B cell (primary cell): ENCODE measurements at regions not wholly inside any gene's neighbourhood (a gene's known extent, or its start where the extent isn't known, plus 50 kb on each side); places are given as distances from the start of the nearest gene placed in this dataset.

Experiments
- ATAC-seq: fragments of 200-7000 bp; cut with Tn5 transposase; one replicate; pipeline ENCODE4 v1.10.0; 2021; ENCODE audit warnings: low read depth, mild to moderate bottlenecking, moderate number of reproducible peaks, moderate library complexity
- CTCF ChIA-PET: fragments of 350-600 bp; sonication (Branson Sonifier 250); formaldehyde crosslinking; loops from one replicate; lab custom pipeline; 2021; ENCODE audit warnings: antibody characterized with exemption, inconsistent platforms; lab: Charles Lee
- POLR2A ChIA-PET: fragments of 350-600 bp; sonication (Branson Sonifier 250); formaldehyde crosslinking; loops from one replicate; lab custom pipeline; 2021; ENCODE audit warnings: antibody characterized with exemption; lab: Charles Lee
- DNase-seq: peaks from one replicate; pipeline ENCODE4 v3.0.0; 2013
- H2AFZ ChIP-seq: 2 replicates; pipeline ENCODE4 v1.6.1; 2012; ENCODE audit warnings: mild to moderate bottlenecking, low read depth, low read length; ENCODE audit not compliant: insufficient read depth, poor library complexity, severe bottlenecking
- H3K27ac ChIP-seq, 2 donors: 1 replicate in 1 of 2; 2 replicates in 1 of 2; pipeline ENCODE4 v1.5.1; 2012 to 2013; ENCODE audit warnings: low read length in 2 of 2, mild to moderate bottlenecking in 2 of 2, moderate library complexity in 1 of 2
- H3K27me3 ChIP-seq, 4 experiments: fragments of 200-600 bp in 1 of 4; sonication (generic) in 1 of 4; replicated peaks in 1 of 4; 1 replicate in 2 of 4; 2 replicates in 2 of 4; pipeline versions ENCODE4 v1.6.1 to v1.7.0; 2013 to 2016; ENCODE audit warnings: low read length in 3 of 4, mild to moderate bottlenecking in 2 of 4, mixed read lengths in 1 of 4, moderate library complexity in 1 of 4; ENCODE audit not compliant: insufficient read depth in 4 of 4, control insufficient read depth in 3 of 4; ENCODE audit errors: control extremely low read depth in 1 of 4
- H3K36me3 ChIP-seq, 2 experiments: replicated peaks in 1 of 2; 1 replicate in 1 of 2; 2 replicates in 1 of 2; pipeline versions ENCODE4 v1.6.1 to v1.7.1; 2013; ENCODE audit warnings: low read length in 1 of 2; ENCODE audit not compliant: insufficient read depth in 2 of 2, control insufficient read depth in 1 of 2; ENCODE audit errors: control extremely low read depth in 1 of 2, extremely low read depth in 1 of 2
- H3K4me1 ChIP-seq, 2 donors: fragments of 200-600 bp in 1 of 2; sonication (generic) in 1 of 2; 1 replicate in 1 of 2; 2 replicates in 1 of 2; pipeline versions ENCODE4 v1.5.1 to v1.6.1; 2013 to 2017; ENCODE audit warnings: low read length in 2 of 2; ENCODE audit not compliant: control insufficient read depth in 2 of 2, insufficient read depth in 2 of 2
- H3K4me2 ChIP-seq: replicated peaks from 2 replicates; pipeline ENCODE3; 2012; ENCODE audit warnings: mild to moderate bottlenecking, low read depth, low read length; ENCODE audit not compliant: poor library complexity, severe bottlenecking
- H3K4me3 ChIP-seq, 5 experiments: fragments of 200-600 bp in 1 of 5; sonication (generic) in 1 of 5; 1 replicate in 3 of 5; 2 replicates in 2 of 5; pipeline versions ENCODE4 v1.5.1 to v1.7.0; 2011 to 2016; ENCODE audit warnings: low read length in 4 of 5, mild to moderate bottlenecking in 4 of 5, low read depth in 2 of 5, control low read depth in 1 of 5, moderate library complexity in 1 of 5; ENCODE audit not compliant: insufficient read depth in 1 of 5; ENCODE audit errors: control extremely low read depth in 1 of 5, extremely low read depth in 1 of 5
- H3K79me2 ChIP-seq: fragments of 200-600 bp; sonication (generic); one replicate; pipeline ENCODE4 v1.6.0; 2016; ENCODE audit warnings: low read length; ENCODE audit not compliant: control insufficient read depth, insufficient read depth
- H3K9ac ChIP-seq: fragments of 200-600 bp; sonication (generic); 2 replicates; pipeline ENCODE4 v1.6.1; 2017; ENCODE audit warnings: mild to moderate bottlenecking, low read length, moderate library complexity
- H3K9me3 ChIP-seq, 3 donors: one replicate each; pipeline versions ENCODE4 v1.6.1 to v1.7.1; 2013; ENCODE audit warnings: low read length in 2 of 3; ENCODE audit not compliant: control insufficient read depth in 2 of 3, insufficient read depth in 1 of 3; ENCODE audit errors: control extremely low read depth in 1 of 3
- H4K20me1 ChIP-seq: 2 replicates; pipeline ENCODE4 v1.6.0; 2012; ENCODE audit warnings: mild to moderate bottlenecking, low read length; ENCODE audit not compliant: insufficient read depth, control insufficient read depth, poor library complexity, severe bottlenecking
- H3K27ac Mint-ChIP-seq: one replicate; pipeline ENCODE4 v1.8.0; 2021; ENCODE audit warnings: mixed read lengths
- H3K27me3 Mint-ChIP-seq: one replicate; pipeline ENCODE4 v1.8.0; 2021; ENCODE audit warnings: mixed read lengths
- H3K4me1 Mint-ChIP-seq: one replicate; pipeline ENCODE4 v1.8.0; 2021; ENCODE audit warnings: mixed read lengths
- H3K4me3 Mint-ChIP-seq: one replicate; pipeline ENCODE4 v1.8.0; 2021; ENCODE audit warnings: mixed read lengths
- H3K9me3 Mint-ChIP-seq: one replicate; pipeline ENCODE4 v1.8.0; 2022; ENCODE audit warnings: mixed read lengths; ENCODE audit not compliant: insufficient read depth
- CTCF ChIP-seq: fragments of 200-600 bp; IDR thresholded peaks from one replicate; pipeline ENCODE4 v1.8.0; 2022; ENCODE audit warnings: antibody characterized with exemption, mild to moderate bottlenecking
- EZH2 ChIP-seq: IDR thresholded peaks from 2 replicates; pipeline ENCODE4 v1.6.1; 2012; ENCODE audit warnings: borderline replicate concordance, low read depth, mild to moderate bottlenecking, moderate library complexity, low read length; ENCODE audit not compliant: insufficient read depth, poor library complexity, severe bottlenecking
- WGBS: methylation state at CpG from one replicate; pipeline ENCODE4 v1.1.5; 2013; ENCODE audit warnings: missing lambda C conversion rate; ENCODE audit not compliant: insufficient coverage; 5-methylcytosine and 5-hydroxymethylcytosine counted together
- intact Hi-C: fragments of 100-400 bp; cut with micrococcal nuclease; formaldehyde crosslinking; loops from one replicate; pipeline ENCODE4 v1.10.0; 2022

- Mint-ChIP-seq H3K9me3 (no peaks in the 10 kb centered on the region), H3K4me3 (no peak overlapping the region), H3K27ac (no peak overlapping the region), H3K4me1 (no peaks in the 10 kb centered on the region), H3K27me3 (peaks cover 31% of the 10 kb centered on the region)
- no peaks in the 10 kb centered on the region for H3K79me2 ChIP-seq
- peaks cover 0 to 3% (median 1%) of the 10 kb centered on the region in 4 experiments for H3K27me3 ChIP-seq
- no peaks in the 10 kb centered on the region for H4K20me1 ChIP-seq
- H3K9me3 ChIP-seq, result no peaks in the 10 kb centered on the region
- no peak overlapping the region for H3K4me2 ChIP-seq
- POLR2A ChIA-PET, result no interaction called here
- no peaks in the 10 kb centered on the region for H3K4me1 ChIP-seq
- no peak overlapping the region for H3K27ac ChIP-seq
- CTCF ChIA-PET, result no interaction called here
- no peak overlapping the region for H3K9ac ChIP-seq
- intact Hi-C loops, result no loop called here
- 100% methylated on average over 1 of the region's 1 CpG for WGBS
- DNase-seq (no peak), ATAC-seq (no peak)
- no peaks in the 10 kb centered on the region for H3K36me3 ChIP-seq
- TF ChIP-seq EZH2, result no peak
- TF ChIP-seq CTCF, result no peak
- no peak overlapping the region for H3K4me3 ChIP-seq
- H2AFZ ChIP-seq, result no peak overlapping the region
These were observed 143.0 kb downstream of the EMP1 start for GRCh38 chr12:13339538-13339937.

GRCh38 chr12:13339091-13339490 lies 142.6 kb downstream of the EMP1 start:
- Histone ChIP-seq H3K4me2 (no peak overlapping the region), H3K4me3 (no peak overlapping the region), H3K9me3 (no peaks in the 10 kb centered on the region), H3K4me1 (no peaks in the 10 kb centered on the region), H4K20me1 (no peaks in the 10 kb centered on the region), H3K27ac (no peak overlapping the region), H3K9ac (no peak overlapping the region), H3K27me3 (peaks cover 0 to 3% (median 1%) of the 10 kb centered on the region in 4 experiments), H3K79me2 (no peaks in the 10 kb centered on the region), H2AFZ (no peak overlapping the region), H3K36me3 (no peaks in the 10 kb centered on the region)
- Mint-ChIP-seq H3K9me3 (no peaks in the 10 kb centered on the region), H3K4me1 (no peaks in the 10 kb centered on the region), H3K27ac (no peak overlapping the region), H3K4me3 (no peak overlapping the region), H3K27me3 (peaks cover 31% of the 10 kb centered on the region)
- TF ChIP-seq EZH2, result no peak
- TF ChIP-seq CTCF, result no peak
- intact Hi-C loops, result no loop called here
- DNase-seq (no peak), ATAC-seq (no peak)
- POLR2A ChIA-PET, result no interaction called here
- CTCF ChIA-PET, result no interaction called here
- no CpG with 5 or more reads among the region's 4 CpGs for WGBS
